ENCODE measurements at regions not wholly inside any gene's neighbourhood (a gene's known extent, or its start where the extent isn't known, plus 50 kb on each side); places are given as distances from the start of the nearest gene placed in this dataset.

DNA sequence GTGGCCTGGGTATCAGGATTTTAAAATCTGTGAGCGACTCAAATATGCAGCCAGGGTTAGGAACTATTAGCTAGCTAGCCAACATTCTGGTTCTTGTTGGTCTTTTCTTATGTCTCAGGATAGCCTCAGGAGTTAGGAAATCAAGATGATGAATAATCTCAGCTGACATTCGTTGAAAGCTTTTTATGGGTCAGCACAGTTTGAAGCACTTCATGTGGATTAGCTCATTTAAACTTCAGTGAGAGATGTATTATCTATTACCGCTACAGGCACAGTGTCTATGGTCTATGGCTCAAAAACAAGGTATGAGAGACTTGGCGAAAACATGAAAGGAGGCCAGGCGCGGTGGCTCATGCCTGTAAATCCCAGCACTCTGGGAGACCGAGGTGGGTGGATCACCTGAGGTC is 187.5 kb upstream of the THRB start:
- no peak overlapping the region for H3K4me3 ChIP-seq (ENCODE audit: low read depth, low read length)
- TF ChIP-seq, protein P1, sequence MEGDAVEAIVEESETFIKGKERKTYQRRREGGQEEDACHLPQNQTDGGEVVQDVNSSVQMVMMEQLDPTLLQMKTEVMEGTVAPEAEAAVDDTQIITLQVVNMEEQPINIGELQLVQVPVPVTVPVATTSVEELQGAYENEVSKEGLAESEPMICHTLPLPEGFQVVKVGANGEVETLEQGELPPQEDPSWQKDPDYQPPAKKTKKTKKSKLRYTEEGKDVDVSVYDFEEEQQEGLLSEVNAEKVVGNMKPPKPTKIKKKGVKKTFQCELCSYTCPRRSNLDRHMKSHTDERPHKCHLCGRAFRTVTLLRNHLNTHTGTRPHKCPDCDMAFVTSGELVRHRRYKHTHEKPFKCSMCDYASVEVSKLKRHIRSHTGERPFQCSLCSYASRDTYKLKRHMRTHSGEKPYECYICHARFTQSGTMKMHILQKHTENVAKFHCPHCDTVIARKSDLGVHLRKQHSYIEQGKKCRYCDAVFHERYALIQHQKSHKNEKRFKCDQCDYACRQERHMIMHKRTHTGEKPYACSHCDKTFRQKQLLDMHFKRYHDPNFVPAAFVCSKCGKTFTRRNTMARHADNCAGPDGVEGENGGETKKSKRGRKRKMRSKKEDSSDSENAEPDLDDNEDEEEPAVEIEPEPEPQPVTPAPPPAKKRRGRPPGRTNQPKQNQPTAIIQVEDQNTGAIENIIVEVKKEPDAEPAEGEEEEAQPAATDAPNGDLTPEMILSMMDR (IDR thresholded peaks at IDR 0.05; ENCODE audit: insufficient read depth, low read length) = no peak
- DNase-seq (ENCODE audit: low read depth) = peak; percentile 57

DNA sequence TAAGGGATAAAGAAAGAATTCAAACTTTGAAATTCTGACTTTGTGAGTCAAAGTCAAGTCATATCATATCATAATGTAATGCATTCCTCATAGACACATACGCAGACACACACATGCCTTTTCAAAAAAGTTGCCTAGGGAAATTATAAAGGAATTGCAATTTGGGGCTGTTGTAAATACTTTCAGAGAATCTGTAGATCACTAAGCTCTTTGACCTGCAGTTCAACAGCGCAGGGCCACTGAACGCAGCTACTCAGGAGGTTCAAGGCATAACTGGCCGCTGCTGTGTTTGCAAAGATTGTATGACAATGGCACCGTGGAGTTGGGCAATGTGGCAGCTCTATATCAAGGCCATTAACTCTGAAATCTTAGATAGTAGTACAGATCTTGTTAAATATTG is 188.4 kb upstream of the THRB start:
- H3K4me3 ChIP-seq (ENCODE audit: low read depth, low read length) = no peak overlapping the region
- DNase-seq (ENCODE audit: low read depth) = peak; percentile 27

DNA sequence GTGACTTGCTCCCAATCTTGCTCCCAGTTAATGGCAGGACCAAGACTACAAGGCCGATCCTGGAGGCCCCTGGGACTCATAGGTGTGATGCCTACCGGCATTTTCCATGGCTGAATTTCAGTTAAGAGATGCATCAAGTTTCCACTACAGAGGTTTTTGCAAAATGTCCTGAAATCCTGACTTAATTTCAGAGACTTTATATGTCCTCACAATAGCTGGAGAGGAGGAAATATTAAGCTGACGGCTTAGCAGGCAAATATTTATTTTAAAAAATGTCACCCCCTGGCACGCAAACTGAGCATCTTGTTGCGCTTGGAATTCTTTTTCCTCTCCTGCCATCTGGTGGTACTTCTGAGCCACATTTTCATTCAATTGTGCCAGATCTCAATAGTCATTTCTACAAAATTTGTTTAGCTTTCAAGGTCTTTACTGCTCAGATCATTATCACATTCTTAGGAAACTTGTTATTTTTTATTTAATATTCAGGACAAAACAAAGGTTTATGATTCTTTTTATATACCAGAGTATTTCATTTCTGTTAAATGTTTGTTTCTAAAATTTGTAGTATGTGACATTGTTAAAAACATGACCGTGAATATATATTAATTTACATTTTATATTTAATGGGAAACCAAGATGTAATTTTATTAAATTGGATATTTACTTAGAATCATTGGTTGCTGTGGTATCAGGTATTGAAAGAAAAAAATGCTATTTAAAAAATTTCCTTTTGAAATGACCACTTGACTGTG is 189.2 kb upstream of the THRB start:
- TF ChIP-seq, protein P1 (IDR thresholded peaks at IDR 0.05; ENCODE audit: insufficient read depth, low read length) = peak; percentile 70
- no peak overlapping the region for H3K4me3 ChIP-seq (ENCODE audit: low read depth, low read length)
- peak; percentile 87 for DNase-seq (ENCODE audit: low read depth)

More for the DNA sequence above, 188.4 kb upstream of the THRB start:
- TF ChIP-seq, protein P1 (IDR thresholded peaks at IDR 0.05; ENCODE audit: insufficient read depth, low read length) = no peak

DNA sequence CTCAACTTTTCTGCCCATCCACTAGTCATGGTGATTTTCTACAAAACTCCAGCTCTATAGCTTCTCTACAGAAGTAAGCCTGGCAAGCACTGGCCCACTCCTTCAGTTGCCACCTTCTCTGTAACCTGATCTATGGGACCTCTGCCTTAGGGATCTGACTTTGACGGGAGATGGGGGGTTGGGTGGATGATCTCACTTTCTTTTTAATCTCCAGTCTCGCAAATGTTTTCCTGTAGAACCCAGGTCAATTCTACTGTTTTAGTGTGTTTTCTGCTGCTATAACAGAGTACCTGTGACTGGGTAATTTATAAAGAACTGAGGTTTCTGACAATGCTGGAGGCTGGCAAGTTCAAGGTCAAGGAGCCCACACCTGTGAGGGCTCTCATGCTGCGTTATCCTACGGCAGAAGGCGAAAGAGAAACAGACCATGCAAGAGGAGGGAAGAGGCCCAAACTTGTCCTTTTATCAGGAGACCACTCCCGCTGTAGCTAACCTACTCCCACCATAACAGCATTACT is 189.9 kb upstream of the THRB start:
- DNase-seq (ENCODE audit: low read depth) = no peak
- H3K4me3 ChIP-seq (ENCODE audit: low read depth, low read length) = no peak overlapping the region
- TF ChIP-seq, protein P1 (IDR thresholded peaks at IDR 0.05; ENCODE audit: insufficient read depth, low read length) = no peak

DNA sequence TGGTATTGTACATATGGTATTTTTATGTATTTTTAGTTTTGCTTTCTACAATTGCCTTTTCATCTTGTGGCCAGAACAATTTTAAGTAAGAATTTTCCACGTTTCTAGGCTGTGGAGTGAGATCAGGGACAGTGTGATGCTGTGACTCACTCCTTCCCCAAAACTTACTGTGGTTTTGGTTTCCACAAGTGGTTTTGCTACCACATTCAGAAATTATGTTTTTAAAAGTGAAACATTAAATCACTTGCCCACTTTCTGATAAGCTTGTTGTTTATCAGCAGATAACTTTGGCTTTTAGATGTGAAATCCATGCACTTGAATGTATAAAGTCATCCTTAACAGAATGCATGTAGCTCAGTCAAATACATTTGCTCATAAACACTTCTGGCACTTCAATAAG is 192.2 kb upstream of the THRB start:
- TF ChIP-seq, protein P1 (IDR thresholded peaks at IDR 0.05; ENCODE audit: insufficient read depth, low read length) = no peak
- DNase-seq (ENCODE audit: low read depth) = peak; percentile 63
- H3K4me3 ChIP-seq (ENCODE audit: low read depth, low read length) = no peak overlapping the region

DNA sequence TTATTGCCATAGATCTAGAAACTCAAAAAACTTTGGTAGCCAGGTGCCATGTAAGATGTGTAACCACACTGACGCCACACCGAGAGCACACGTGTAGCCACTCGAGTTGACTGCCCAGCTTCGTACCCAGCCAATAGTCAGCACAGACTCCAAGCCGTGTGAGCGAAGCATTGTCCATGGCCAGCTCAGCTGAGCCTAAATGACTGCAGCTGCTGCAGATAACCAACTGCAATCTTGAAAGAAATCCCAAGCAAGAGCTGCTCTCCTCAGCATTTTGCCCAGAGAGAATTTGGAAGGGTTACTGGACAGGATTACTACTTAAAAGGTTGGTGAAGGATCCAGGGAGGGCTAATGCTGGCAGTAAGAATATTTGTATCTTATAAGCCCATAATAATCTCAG is 193.0 kb upstream of the THRB start:
- DNase-seq (ENCODE audit: low read depth) = peak; percentile 18
- TF ChIP-seq, protein P1 (IDR thresholded peaks at IDR 0.05; ENCODE audit: insufficient read depth, low read length) = no peak
- no peak overlapping the region for H3K4me3 ChIP-seq (ENCODE audit: low read depth, low read length)
